ENCODE measurements at regions not wholly inside any gene's neighbourhood (a gene's known extent, or its start where the extent isn't known, plus 50 kb on each side); places are given as distances from the start of the nearest gene placed in this dataset.

DNA sequence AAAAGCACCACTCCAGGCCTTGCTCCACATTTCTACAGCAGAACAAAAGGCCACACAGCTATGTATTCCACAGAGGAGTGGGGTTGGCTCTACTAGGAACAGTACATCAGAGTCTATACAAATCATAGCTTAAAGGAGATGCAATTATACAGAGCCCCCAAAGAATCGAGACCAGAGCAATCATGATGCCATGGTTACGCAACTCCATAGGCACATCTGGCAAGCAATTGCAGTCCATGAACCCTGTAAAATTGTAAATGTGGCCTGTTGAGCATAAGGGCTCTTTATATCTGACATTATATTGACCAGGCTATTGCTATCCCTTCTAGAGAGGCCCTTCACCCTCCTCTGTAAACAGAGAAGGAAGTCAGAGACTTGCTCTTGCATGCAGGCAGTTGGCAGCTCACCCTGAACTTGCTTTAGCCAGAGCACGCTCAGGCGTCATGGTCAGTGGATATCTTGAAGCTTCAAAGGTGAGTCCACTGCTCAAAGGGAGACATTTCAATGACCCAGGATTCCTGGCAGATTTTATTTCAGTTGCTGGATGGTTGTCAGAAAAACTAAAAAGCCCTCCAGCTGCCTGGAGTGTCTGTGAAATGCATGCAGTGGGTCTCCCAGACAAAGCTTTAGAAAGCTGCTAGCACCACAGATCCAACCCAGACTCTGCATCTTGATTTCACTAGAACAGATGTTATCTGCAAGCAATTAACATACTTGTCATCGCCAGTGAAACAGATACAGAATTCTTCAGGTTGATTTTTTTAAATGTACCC is 357.2 kb downstream of the CENPW start:
- intact Hi-C loops (cut with DNase I) = no loop called here
- no peaks in the 10 kb centered on the region for H3K4me1 ChIP-seq
- WGBS, 2 donors = 50 to 51% methylated on average over 5 of the region's 5 CpGs
- H3K9me3 ChIP-seq = peaks cover 0 to 10% (median 0%) of the 10 kb centered on the region in 11 donors
- H3K27me3 ChIP-seq = no peaks in the 10 kb centered on the region
- TF ChIP-seq CTCF (IDR thresholded peaks at IDR 0.05) = no peak
- no peak for ATAC-seq
- DNase-seq = no peak
- H3K4me3 ChIP-seq = no peak overlapping the region
- no peak overlapping the region for H3K27ac ChIP-seq
- H3K36me3 ChIP-seq = no peaks in the 10 kb centered on the region

GRCh38 chr6:126698732-126699240 is 358.9 kb downstream of the CENPW start:
- Histone ChIP-seq H3K4me3 (no peak overlapping the region), H3K9me3 (no peaks in the 10 kb centered on the region), H3K4me1 (no peaks in the 10 kb centered on the region), H3K36me3 (no peaks in the 10 kb centered on the region), H3K27me3 (no peaks in the 10 kb centered on the region), H3K27ac (no peak overlapping the region)
- no peak for DNase-seq
- no peak for ATAC-seq
- intact Hi-C loops (cut with DNase I) = no loop called here
- TF ChIP-seq CTCF (IDR thresholded peaks at IDR 0.05) = no peak
- WGBS, 2 donors = 34 to 38% methylated on average over 3 of the region's 3 CpGs

DNA sequence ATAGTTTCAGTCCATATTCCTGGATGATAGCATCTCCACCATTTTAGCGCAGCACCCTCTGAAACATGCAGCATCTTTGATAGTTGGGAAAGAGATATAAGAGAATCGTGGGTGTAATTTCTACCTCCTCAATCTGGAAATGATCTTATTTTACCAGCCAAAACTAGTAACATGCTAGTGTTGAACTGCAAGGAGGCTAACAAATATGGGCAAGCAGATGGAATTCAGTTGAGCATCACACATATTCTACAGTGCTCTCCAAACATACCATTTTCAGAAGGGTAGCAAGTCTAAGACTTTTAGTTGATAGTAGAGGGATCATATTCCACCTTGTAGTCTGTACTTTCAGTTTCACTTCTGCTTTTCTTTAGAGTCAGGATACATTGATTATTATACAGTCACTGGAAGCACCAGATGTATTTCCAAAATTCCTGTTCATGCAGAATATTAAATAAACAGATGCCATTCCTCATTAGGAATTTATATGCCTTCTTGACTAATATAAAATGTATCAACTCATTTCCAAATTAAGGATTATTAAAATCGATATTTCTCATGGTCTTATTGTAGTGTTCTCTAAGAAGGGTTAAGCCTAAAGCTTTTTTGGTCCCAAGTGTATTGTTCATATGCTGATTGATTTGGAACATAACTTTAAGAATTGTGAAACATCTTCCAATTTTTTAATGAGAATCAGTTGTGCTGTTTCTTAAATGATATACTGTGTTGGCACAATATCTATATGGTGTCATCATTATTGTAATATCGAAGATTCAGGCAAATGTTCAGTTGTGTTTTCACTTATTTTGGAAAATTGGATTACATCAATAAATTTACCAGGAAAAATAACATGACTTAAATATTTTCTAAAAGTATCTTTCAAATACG is 362.0 kb downstream of the CENPW start:
- Histone ChIP-seq H3K36me3 (no peaks in the 10 kb centered on the region), H3K27ac (no peak overlapping the region), H3K27me3 (no peaks in the 10 kb centered on the region), H3K9me3 (no peaks in the 10 kb centered on the region), H3K4me1 (no peaks in the 10 kb centered on the region), H3K4me3 (no peak overlapping the region)
- ATAC-seq (no peak), DNase-seq (no peak)
- WGBS, 2 donors = 81 to 83% methylated on average over 5 of the region's 5 CpGs
- intact Hi-C loops (cut with DNase I) = no loop called here
- no peak for TF ChIP-seq CTCF (IDR thresholded peaks at IDR 0.05)

GRCh38 chr6:126716032-126716431 is 376.1 kb downstream of the CENPW start:
- no peaks in the 10 kb centered on the region for H3K9me3 ChIP-seq
- no peak overlapping the region for H3K27ac ChIP-seq
- DNase-seq (no peak), ATAC-seq (no peak)
- intact Hi-C loops (cut with DNase I) = no loop called here
- H3K27me3 ChIP-seq = no peaks in the 10 kb centered on the region
- TF ChIP-seq CTCF (IDR thresholded peaks at IDR 0.05) = no peak
- no peaks in the 10 kb centered on the region for H3K36me3 ChIP-seq
- no peaks in the 10 kb centered on the region for H3K4me1 ChIP-seq
- no peak overlapping the region for H3K4me3 ChIP-seq
- WGBS, 2 donors = 46 to 52% methylated on average over 2 of the region's 2 CpGs

Data from heart right ventricle (tissue), 16 donors.